Kidney glomerular epithelial cell (primary cell): ENCODE measurements at regions not wholly inside any gene's neighbourhood (a gene's known extent, or its start where the extent isn't known, plus 50 kb on each side); places are given as distances from the start of the nearest gene placed in this dataset.
"Not testable (repeated sequence)": the region's sequence is repeated elsewhere in the genome, so short reads cannot be mapped to it uniquely, and the experiment has no call there.

ENCODE experiments used
- DNase-seq: peaks from one replicate; lab custom pipeline; 2025; lab: John Stamatoyannopoulos, UW

DNA sequence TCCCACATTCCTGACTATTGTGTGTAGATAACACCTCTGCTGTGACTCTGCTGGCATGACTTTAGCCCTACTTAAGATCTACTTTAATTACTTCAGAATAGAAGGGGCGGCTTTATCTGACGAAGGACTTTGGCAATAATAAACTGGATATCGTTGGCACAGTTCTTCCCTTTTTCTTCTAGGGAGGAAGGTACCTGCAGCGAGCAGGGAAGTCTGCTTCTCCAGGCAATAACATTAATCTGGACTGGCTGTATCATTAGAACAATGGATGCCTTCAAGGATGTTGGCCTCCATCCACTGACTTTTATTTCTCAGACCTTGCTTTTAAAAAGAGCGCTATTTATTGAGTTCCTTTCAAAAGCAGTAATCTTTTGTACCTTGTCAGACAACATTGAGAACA is 172.6 kb upstream of the THSD7A start:
- DNase-seq: no peak

DNA sequence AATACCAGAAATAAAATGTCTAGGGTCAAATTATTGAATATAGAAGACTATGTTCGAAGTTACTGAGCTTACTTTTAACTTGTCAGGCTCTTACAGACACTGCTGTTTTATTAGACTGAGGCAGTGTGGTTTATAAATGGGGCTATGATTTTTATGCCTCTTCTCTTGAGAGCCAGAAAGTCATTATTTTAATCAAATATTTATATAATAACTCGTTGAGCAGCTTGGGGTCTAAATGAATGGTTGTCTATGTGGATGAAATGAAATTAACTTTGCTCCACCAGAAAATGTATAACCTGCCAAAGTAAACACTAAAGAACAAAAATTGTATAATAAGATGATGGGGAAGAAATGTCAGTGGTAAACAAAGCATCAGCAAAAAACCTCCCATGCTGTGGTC is 175.6 kb upstream of the THSD7A start:
- DNase-seq: no peak

- DNase-seq: no peak
These were observed 182.0 kb upstream of the THSD7A start for GRCh38 chr7:12013983-12014382.

DNA sequence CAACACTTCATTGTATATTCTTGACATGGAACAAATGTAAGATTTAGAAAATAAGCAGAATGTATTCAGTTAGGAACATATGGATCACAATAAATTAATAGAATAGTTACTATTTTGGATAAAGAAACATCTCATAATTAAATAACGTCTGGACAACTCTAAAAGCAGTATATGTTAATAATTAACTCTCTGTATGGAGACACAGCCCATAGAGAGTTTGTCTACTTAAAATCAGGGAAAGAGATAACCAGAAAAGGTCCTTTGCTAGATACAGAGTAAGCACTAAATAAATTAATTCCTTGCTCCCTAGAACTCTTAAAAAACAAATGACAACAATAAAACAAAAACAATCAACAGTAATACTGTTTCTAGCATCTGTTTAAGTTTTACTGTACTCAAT is 184.4 kb upstream of the THSD7A start:
- DNase-seq: no peak

- DNase-seq: no peak
These were observed 185.0 kb upstream of the THSD7A start for GRCh38 chr7:12017046-12017445.

- DNase-seq: not testable (repeated sequence)
These were observed 189.1 kb upstream of the TMEM106B start for GRCh38 chr7:12022011-12022410.

DNA sequence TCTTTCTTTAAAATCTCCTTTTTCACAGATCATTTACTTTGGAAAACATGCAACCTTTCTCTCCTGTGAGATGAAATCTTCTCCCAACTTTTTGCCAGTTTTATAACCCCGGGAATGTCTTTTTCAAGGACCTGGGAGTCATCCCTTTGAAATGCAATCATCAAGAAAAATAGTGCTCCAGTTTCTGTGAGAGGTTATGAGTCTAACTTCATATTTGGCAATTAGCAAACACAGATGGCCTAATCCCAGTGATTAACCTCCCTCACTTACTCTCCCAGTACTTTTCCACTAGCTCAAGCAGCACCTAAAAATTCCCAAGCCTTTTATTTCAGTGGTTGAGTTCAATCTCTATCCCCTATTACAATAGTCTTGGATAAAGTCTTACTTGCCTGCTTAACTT is 185.8 kb upstream of the TMEM106B start:
- no peak for DNase-seq

GRCh38 chr7:12028508-12028907 is 182.6 kb upstream of the TMEM106B start:
- DNase-seq: no peak

- DNase-seq: no peak
These were observed 181.0 kb upstream of the TMEM106B start for GRCh38 chr7:12030116-12030515.

DNA sequence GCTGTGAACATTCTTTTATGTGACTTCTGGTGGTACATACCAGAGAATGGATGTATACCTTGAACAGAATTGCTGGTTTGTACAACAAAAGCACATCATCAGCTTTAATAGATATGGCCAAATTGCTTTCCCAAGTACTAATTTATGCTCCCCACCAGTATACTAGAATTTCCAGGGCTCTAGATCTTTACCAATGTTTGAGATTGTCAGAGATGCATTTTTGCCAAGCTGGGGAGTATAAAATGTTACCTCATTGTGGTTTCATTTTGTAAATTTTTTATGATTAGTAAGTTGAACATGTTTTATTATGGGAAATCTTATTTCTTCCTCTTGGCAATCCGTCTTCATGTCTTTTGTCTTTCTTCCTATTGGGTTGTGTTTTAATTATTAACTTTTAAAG is 179.9 kb upstream of the TMEM106B start:
- DNase-seq: no peak

GRCh38 chr7:12031638-12032037 is 179.5 kb upstream of the TMEM106B start:
- peak; percentile 41 for DNase-seq

- no peak for DNase-seq
These were observed 178.9 kb upstream of the TMEM106B start for GRCh38 chr7:12032146-12032545.

- not testable (repeated sequence) for DNase-seq
These were observed 167.6 kb upstream of the TMEM106B start for GRCh38 chr7:12043457-12043856.

GRCh38 chr7:12052211-12052610 is 158.9 kb upstream of the TMEM106B start:
- DNase-seq: no peak

DNA sequence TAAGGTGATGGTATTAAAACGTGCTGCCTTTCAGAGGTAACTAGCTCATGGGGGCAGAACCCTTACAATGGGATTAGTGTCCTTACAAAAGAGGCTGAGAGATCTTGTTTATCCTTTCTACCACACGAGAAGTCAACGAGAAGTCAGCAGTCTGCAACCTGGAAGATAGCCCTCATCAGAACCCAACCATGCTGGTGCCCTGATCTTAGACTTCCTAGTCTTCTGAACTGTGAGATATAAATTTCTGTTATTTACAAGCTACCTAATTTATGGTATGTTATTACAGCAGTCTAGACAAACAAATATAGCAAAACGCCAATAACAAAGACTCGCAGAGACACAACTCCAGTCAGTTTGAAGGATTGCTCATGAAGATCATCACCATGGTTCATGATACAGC is 157.5 kb upstream of the TMEM106B start:
- no peak for DNase-seq

- no peak for DNase-seq
These were observed 156.3 kb upstream of the TMEM106B start for GRCh38 chr7:12054830-12055229.

DNA sequence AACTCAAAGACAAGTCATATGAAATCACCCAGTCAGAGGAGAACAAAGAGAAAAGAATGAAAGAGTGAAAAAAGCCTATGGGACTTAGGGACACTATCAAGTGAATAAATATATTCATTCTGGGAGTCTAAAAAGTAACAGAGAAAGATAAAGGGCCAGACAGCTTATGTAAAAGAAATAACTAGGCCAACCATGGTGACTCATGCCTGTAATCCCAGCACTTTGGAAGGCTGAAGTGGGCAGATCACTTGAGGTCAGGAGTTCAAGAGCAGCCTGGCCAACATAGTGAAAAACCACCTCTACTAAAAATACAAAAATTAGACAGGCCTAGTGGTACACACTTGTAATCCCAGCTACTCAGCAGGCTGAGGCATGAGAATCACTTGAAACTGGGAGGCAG is 154.7 kb upstream of the TMEM106B start:
- DNase-seq: no peak

GRCh38 chr7:12056977-12057376 is 154.1 kb upstream of the TMEM106B start:
- no peak for DNase-seq

- DNase-seq: no peak
These were observed 149.0 kb upstream of the TMEM106B start for GRCh38 chr7:12062062-12062461.

GRCh38 chr7:12064586-12065127 is 146.4 kb upstream of the TMEM106B start:
- no peak for DNase-seq

DNA sequence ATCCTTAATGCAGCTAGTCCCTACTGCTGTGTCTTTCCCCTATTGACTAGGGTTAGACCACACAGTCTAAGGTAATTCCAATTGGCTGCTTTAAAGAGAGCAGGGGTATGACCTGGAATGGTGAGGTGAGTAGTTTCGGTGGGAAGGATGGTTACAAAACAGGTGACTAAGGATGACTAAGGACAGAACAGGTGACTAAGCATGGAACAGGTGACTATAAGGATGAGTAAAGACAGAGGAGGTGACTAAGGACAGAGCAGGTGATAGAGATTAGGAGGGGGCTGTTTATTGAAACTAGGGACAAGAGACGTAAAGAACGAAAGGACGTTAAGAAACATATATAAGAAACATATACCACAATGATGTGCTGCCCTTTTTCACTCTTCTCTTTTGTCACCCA is 145.1 kb upstream of the TMEM106B start:
- DNase-seq: no peak

GRCh38 chr7:12066521-12066920 is 144.6 kb upstream of the TMEM106B start:
- peak; percentile 48 for DNase-seq

DNA sequence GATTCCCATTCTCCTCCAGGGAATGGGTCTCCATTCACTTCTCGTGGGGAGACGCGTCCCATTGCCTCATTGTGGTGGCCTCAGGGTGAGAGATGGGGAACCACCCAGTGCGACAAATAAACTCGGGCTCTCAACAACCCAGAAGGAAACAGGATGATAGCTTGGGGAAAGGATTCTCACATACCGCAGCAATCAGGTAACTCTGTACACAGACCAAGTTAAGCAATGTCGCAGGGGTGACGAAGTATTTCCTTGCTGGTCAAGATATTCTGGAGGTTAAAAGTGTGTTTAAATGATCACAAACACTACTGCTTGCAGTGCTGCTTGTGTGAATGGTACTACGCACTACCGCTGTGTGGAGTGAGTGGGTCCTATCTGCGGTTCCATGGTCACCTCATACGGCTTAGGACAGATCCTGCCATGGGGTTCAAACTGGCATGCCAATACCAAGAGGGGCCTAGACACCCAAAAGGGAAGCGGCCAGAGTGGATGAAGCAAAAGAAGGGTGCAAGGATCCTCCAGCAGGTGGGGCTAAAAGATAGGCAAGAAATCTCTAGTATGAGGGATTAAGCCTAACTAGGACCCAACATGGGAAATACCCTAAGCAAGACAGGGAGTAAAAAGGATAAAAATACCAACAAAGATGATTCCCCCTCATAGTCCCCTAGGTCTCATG is 143.8 kb upstream of the TMEM106B start:
- DNase-seq: peak; percentile 76

GRCh38 chr7:12069757-12070156 is 141.3 kb upstream of the TMEM106B start:
- no peak for DNase-seq
